HG03108 (cell line): ENCODE measurements at regions not wholly inside any gene's neighbourhood (a gene's known extent, or its start where the extent isn't known, plus 50 kb on each side); places are given as distances from the start of the nearest gene placed in this dataset.
"Not testable (repeated sequence)": the region's sequence is repeated elsewhere in the genome, so short reads cannot be mapped to it uniquely, and the experiment has no call there.

Experiments used
- ATAC-seq: cut with Tn5 transposase; IDR thresholded peaks from one replicate; pipeline ENCODE4 v1.9.1; 2021; ENCODE audit warnings: moderate library complexity; ENCODE audit not compliant: unreplicated experiment

GRCh38 chr5:104606258-104606829, 1043.8 kb upstream of the NUDT12 start:
- ATAC-seq: no peak

- ATAC-seq: no peak
Observed at GRCh38 chr5:104599726-104600125, 1037.1 kb upstream of the NUDT12 start.

GRCh38 chr5:104598285-104598684, 1035.7 kb upstream of the NUDT12 start:
- ATAC-seq: no peak

GRCh38 chr5:104594850-104595249, 1032.3 kb upstream of the NUDT12 start:
- no peak for ATAC-seq

- ATAC-seq: no peak
Observed at GRCh38 chr5:104576677-104577076, 1014.1 kb upstream of the NUDT12 start.

GRCh38 chr5:104573949-104574709, 1011.5 kb upstream of the NUDT12 start:
- ATAC-seq: no peak

GRCh38 chr5:104569621-104570020, 1007.0 kb upstream of the NUDT12 start:
- no peak for ATAC-seq

GRCh38 chr5:104564530-104564929, 1001.9 kb upstream of the NUDT12 start:
- ATAC-seq: no peak

- no peak for ATAC-seq
Observed at GRCh38 chr5:104556957-104557356, 994.4 kb upstream of the NUDT12 start.

GRCh38 chr5:104551628-104552027, 989.0 kb upstream of the NUDT12 start:
- no peak for ATAC-seq

- ATAC-seq: not testable (repeated sequence)
Observed at GRCh38 chr5:104546871-104547270, 984.3 kb upstream of the NUDT12 start.

- ATAC-seq: no peak
Observed at GRCh38 chr5:104541141-104541785, 978.7 kb upstream of the NUDT12 start.

- no peak for ATAC-seq
Observed at GRCh38 chr5:104540448-104540847, 977.9 kb upstream of the NUDT12 start.

- no peak for ATAC-seq
Observed at GRCh38 chr5:104539618-104540350, 977.2 kb upstream of the NUDT12 start.

- no peak for ATAC-seq
Observed at GRCh38 chr5:104538734-104539133, 976.1 kb upstream of the NUDT12 start.

GRCh38 chr5:104533498-104533897, 970.9 kb upstream of the NUDT12 start:
- no peak for ATAC-seq

GRCh38 chr5:104526866-104527265, 964.3 kb upstream of the NUDT12 start:
- ATAC-seq: no peak

GRCh38 chr5:104513640-104514072, 951.1 kb upstream of the NUDT12 start:
- ATAC-seq: no peak

- no peak for ATAC-seq
Observed at GRCh38 chr5:104513121-104513602, 950.6 kb upstream of the NUDT12 start.

- ATAC-seq: no peak
Observed at GRCh38 chr5:104512063-104512825, 949.7 kb upstream of the NUDT12 start.

GRCh38 chr5:104498281-104498680, 935.7 kb upstream of the NUDT12 start:
- ATAC-seq: no peak
